Duodenal mucosa (tissue), 2 donors: ENCODE measurements at regions not wholly inside any gene's neighbourhood (a gene's known extent, or its start where the extent isn't known, plus 50 kb on each side); places are given as distances from the start of the nearest gene placed in this dataset.
"Not testable (repeated sequence)": the region's sequence is repeated elsewhere in the genome, so short reads cannot be mapped to it uniquely, and the experiment has no call there.

ENCODE experiments used
- H3K27ac ChIP-seq: one replicate; pipeline ENCODE4 v1.7.0; 2013; ENCODE audit warnings: low read depth, low read length
- H3K27me3 ChIP-seq, 2 donors: one replicate each; pipeline ENCODE4 v1.7.0; 2013; ENCODE audit warnings: low read length in 2 of 2, control low read depth in 1 of 2; ENCODE audit not compliant: insufficient read depth in 2 of 2, control insufficient read depth in 1 of 2
- H3K36me3 ChIP-seq, 2 donors: one replicate each; pipeline ENCODE4 v1.7.0; 2013; ENCODE audit warnings: low read length in 2 of 2, control low read depth in 1 of 2; ENCODE audit not compliant: insufficient read depth in 2 of 2, control insufficient read depth in 1 of 2
- H3K4me1 ChIP-seq, 2 donors: one replicate each; pipeline ENCODE4 v1.7.0; 2013; ENCODE audit warnings: low read length in 2 of 2, control low read depth in 1 of 2; ENCODE audit not compliant: insufficient read depth in 2 of 2, control insufficient read depth in 1 of 2
- H3K4me3 ChIP-seq, 2 donors: one replicate each; pipeline ENCODE4 v1.7.0; 2013; ENCODE audit warnings: low read length in 2 of 2, low read depth in 1 of 2
- H3K9ac ChIP-seq, 2 donors: one replicate each; pipeline ENCODE4 v1.7.0; 2013; ENCODE audit warnings: low read length in 2 of 2, low read depth in 1 of 2
- H3K9me3 ChIP-seq, 2 donors: one replicate each; pipeline ENCODE4 v1.7.0; 2013; ENCODE audit warnings: low read length in 2 of 2, control low read depth in 1 of 2; ENCODE audit not compliant: control insufficient read depth in 1 of 2

DNA sequence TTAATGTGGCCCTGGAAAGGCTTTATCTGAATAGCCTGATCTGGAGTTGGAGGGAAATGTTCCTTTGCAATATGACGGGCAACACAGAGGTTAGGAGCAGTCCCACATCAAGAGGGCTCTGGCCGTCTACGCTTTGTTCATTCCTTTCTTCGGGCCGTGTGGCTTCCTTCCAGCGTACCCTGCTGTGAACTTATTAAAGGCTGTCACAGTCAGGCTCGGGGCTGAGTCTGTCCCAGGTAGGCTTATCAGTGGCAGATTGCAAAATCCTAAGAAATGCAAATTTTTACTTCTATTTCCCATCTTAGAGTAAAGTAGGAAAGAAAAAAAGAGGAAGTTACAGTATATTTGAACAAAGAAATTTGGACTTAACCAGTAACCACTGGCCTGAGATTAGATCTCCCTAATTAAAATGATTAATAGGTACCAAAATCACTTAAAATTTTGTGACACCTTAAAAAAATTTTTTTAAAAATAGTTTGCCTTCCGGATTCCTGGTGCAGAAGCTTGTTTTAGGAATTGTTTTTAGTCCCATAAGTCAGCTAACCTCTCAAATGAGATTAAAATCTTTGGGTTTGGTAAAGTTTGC is 453.1 kb upstream of the MKI67 start:
- Histone ChIP-seq H3K9me3 (no peaks in the 10 kb centered on the region), H3K4me1 (no peaks in the 10 kb centered on the region), H3K36me3 (no peaks in the 10 kb centered on the region), H3K4me3 (no peak overlapping the region), H3K9ac (no peak overlapping the region), H3K27me3 (no peaks in the 10 kb centered on the region), H3K27ac (no peak overlapping the region)

DNA sequence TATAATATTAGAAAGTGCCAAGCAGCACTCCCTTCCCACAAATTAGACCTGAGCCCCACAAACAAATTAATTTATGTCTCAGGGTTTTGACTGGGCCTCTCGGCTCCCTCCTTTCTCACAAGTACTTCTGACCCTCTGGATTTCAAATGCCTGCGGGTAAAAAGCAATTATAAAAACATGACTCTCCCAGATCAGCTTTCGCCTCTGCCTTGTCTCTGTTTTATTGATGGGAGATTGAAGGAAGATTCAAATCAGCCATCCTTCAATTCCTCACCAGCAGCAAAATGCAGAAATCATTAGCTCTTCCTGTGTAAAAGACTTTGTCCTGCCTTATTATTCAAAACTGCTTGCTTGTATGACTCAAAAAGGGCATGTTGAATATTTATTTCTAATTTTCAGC is 453.7 kb upstream of the MKI67 start:
- no peaks in the 10 kb centered on the region for H3K9me3 ChIP-seq
- no peaks in the 10 kb centered on the region for H3K27me3 ChIP-seq
- H3K36me3 ChIP-seq, result no peaks in the 10 kb centered on the region
- H3K4me1 ChIP-seq, result no peaks in the 10 kb centered on the region
- no peak overlapping the region for H3K27ac ChIP-seq
- no peak overlapping the region for H3K9ac ChIP-seq
- H3K4me3 ChIP-seq, result no peak overlapping the region

DNA sequence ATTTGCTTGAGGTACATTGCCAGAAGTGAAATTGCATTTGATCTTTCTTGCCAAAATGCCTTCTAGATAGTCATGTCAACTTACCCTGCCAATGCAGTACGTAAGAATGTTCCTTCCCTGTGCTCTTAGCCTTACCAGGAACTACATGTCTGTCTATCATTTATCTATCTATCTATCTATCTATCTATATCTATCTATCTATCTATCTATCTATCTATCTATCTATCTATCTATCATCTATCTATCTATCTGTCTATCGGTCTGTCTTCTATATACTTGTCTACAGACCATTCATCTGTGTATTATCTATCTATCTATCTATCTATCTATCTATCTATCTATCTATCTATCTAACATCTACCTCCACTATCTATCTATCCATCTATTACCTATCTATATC is 456.9 kb upstream of the MKI67 start:
- H3K36me3 ChIP-seq, H3K27ac ChIP-seq, H3K9me3 ChIP-seq, H3K27me3 ChIP-seq, H3K9ac ChIP-seq, H3K4me1 ChIP-seq, H3K4me3 ChIP-seq: not testable (repeated sequence)

DNA sequence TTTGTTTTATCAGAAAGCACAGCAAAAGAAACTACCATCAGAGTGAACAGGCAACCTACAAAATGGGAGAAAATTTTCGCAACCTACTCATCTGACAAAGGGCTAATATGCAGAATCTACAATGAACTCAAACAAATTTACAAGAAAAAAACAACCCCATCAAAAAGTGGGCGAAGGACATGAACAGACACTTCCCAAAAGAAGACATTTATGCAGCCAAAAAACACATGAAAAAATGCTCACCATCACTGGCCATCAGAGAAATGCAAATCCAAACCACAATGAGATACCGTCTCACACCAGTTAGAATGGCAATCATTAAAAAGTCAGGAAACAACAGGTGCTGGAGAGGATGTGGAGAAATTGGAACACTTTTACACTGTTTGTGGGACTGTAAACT is 460.4 kb upstream of the MKI67 start:
- H3K27me3 ChIP-seq, H3K4me1 ChIP-seq, H3K9me3 ChIP-seq, H3K9ac ChIP-seq, H3K36me3 ChIP-seq, H3K27ac ChIP-seq, H3K4me3 ChIP-seq: not testable (repeated sequence)

DNA sequence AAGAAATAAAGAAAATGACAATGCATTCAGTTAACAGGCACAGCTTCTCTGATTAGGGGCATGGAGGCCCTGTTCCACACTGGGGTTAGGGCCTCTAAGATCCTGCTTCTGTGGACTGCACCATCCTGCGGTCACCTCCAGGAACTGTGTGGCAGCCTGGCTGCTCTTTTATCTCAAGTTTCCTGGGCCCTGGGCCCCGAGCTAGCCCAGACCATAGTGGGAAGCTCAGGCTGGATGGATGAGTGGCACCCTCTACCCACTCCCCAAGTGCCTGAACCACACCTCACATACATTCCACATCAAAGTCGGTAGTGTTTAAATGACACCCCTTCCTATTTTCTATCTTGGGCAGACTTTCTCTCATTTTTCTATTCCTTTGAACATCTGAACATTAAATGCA is 461.5 kb upstream of the MKI67 start:
- no peak overlapping the region for H3K27ac ChIP-seq
- no peaks in the 10 kb centered on the region for H3K9me3 ChIP-seq
- no peaks in the 10 kb centered on the region for H3K4me1 ChIP-seq
- H3K27me3 ChIP-seq, result no peaks in the 10 kb centered on the region
- no peak overlapping the region for H3K9ac ChIP-seq
- no peaks in the 10 kb centered on the region for H3K36me3 ChIP-seq
- H3K4me3 ChIP-seq, result no peak overlapping the region

DNA sequence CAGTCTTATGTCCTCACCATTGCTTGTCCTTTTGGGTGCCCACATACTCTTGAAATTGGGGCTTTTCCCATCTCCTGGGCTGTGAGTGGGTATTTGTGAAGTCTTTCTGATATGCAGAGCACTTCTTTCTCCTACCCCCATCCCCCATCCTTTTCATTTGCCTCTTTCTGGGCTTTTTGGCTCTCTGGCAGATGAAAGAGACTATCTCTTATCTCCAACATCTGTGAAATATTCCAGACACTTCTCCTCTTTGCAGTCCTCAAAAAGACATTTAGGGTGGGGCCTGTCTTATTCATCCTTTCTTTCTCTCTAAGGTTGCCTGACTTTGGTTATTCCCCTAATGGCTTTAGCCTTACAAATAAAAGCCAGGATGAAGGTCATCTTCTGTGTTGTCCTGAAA is 462.2 kb upstream of the MKI67 start:
- no peak overlapping the region for H3K27ac ChIP-seq
- no peak overlapping the region for H3K4me3 ChIP-seq
- no peak overlapping the region for H3K9ac ChIP-seq
- no peaks in the 10 kb centered on the region for H3K27me3 ChIP-seq
- H3K36me3 ChIP-seq, result no peaks in the 10 kb centered on the region
- H3K9me3 ChIP-seq, result no peaks in the 10 kb centered on the region
- H3K4me1 ChIP-seq, result no peaks in the 10 kb centered on the region

DNA sequence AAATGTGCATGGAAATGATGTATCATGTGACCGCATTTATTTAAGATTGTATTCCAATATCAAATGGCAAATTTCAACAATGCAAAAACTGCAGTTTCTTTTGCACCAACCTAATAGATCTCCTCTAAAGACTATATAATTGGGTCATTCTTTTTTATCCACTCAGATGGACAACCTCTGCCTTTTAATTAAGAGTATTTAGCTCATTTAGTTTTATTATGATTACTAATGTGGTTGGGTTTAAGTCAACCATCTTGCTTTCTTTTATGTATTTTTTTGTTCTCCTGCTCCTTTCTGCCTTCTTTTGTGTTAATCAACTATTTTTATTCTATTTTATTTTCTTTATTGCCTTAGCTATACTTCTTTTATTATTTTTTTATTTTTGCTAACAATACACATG is 468.5 kb upstream of the MKI67 start:
- H3K4me3 ChIP-seq, result no peak overlapping the region
- no peaks in the 10 kb centered on the region for H3K9me3 ChIP-seq
- H3K4me1 ChIP-seq, result no peaks in the 10 kb centered on the region
- no peak overlapping the region for H3K9ac ChIP-seq
- no peaks in the 10 kb centered on the region for H3K36me3 ChIP-seq
- H3K27me3 ChIP-seq, result no peaks in the 10 kb centered on the region
- no peak overlapping the region for H3K27ac ChIP-seq

DNA sequence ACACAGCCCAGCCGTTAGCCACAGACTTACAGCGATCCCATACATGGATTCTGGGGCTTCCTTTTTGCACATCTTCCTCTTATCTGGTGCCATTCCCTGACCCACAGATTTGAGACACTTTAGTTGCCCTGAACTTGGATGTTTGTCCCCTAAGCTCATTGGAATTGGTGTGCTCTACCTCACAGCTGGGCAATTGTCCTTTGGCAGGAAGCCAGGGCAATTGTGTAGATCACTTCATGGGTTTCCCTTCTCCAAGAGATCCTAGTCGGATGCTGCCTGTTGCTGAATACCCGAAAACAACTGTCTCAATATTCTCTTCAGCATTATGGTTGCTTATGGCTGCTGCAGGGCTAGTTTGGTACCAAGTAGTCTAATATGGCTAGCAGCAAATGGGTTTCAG is 470.7 kb upstream of the MKI67 start:
- H3K9me3 ChIP-seq, result no peaks in the 10 kb centered on the region
- no peaks in the 10 kb centered on the region for H3K36me3 ChIP-seq
- H3K4me3 ChIP-seq, result no peak overlapping the region
- no peak overlapping the region for H3K27ac ChIP-seq
- no peaks in the 10 kb centered on the region for H3K4me1 ChIP-seq
- no peaks in the 10 kb centered on the region for H3K27me3 ChIP-seq
- H3K9ac ChIP-seq, result no peak overlapping the region

DNA sequence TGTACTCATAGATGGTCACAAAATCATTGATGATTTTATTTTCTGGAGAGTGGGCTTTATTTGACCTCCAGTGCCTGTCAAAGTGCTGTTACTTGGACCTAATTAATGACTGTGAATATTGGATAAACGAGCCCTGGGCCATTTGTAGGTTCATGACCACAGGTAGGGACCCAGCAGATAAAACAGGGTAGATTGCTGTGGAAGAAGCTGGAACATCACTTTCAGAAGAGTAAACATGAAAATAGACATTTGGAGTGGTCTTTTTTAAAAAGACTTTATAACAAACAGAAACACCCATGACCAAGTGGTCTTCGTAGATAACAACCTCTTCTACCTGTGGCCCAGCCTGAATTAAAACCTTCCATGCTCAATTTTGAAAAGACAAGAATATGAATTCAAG is 472.8 kb upstream of the MKI67 start:
- Histone ChIP-seq H3K9me3 (no peaks in the 10 kb centered on the region), H3K27me3 (no peaks in the 10 kb centered on the region), H3K4me3 (no peak overlapping the region), H3K27ac (no peak overlapping the region), H3K36me3 (no peaks in the 10 kb centered on the region), H3K4me1 (peaks cover 0 to 4% of the 10 kb centered on the region in 2 donors), H3K9ac (no peak overlapping the region)

DNA sequence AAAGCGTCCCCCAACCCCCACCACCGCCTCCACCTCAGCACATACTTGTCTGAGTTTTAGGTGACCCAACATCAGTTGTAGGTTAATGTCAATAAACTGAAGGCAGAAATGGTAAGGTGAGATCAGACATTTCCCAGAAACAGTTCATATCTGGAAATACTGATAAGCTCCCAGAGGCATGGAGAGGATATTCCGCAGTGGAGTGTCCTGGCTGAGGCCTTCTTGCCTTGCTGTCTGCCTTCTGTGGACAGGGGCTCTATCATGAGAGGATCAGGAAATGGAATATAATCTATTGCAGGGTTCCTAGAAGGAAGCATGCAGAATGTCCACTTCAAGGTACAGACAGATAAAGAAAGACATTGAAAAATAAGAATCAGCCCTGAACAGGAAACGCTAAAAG is 473.3 kb upstream of the MKI67 start:
- Histone ChIP-seq H3K27me3 (no peaks in the 10 kb centered on the region), H3K36me3 (no peaks in the 10 kb centered on the region), H3K27ac (no peak overlapping the region), H3K9me3 (no peaks in the 10 kb centered on the region), H3K4me1 (peaks cover 0 to 4% of the 10 kb centered on the region in 2 donors), H3K4me3 (no peak overlapping the region), H3K9ac (no peak overlapping the region)

DNA sequence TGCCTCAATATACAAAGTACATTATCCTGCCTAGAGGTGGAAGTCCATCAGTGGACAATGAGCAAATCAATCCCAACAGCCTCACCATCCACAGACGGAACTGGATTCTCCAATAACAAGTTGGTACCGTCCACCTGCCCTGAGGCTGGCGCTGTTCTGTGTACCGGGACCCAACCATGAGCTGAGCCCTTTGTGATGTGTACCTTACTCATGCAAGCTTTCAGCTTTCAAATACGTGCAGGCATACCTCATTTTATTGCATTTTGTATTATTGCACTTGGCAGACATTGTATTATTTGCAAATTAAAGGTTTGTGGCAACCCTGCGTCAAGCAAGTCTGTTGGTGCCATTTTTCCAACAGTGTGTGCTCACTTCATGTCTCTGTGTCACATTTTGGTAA is 476.0 kb upstream of the MKI67 start:
- Histone ChIP-seq H3K4me1 (peaks cover 0 to 4% of the 10 kb centered on the region in 2 donors), H3K9me3 (no peaks in the 10 kb centered on the region), H3K27me3 (no peaks in the 10 kb centered on the region), H3K9ac (no peak overlapping the region), H3K36me3 (no peaks in the 10 kb centered on the region), H3K27ac (no peak overlapping the region), H3K4me3 (no peak overlapping the region)
